Gastrocnemius medialis (tissue), 4 donors: ENCODE measurements at regions not wholly inside any gene's neighbourhood (a gene's known extent, or its start where the extent isn't known, plus 50 kb on each side); places are given as distances from the start of the nearest gene placed in this dataset.

ENCODE experiments used
- CTCF ChIP-seq, 5 experiments: fragments of 450-650 bp in 3 of 5; fragments of 200-600 bp in 2 of 5; sonication (generic) in 2 of 5; IDR thresholded peaks in 4 of 5; conservative IDR thresholded peaks in 1 of 5; 1 replicate in 4 of 5; 2 replicates in 1 of 5; pipeline ENCODE4 v1.5.1; 2016 to 2019; ENCODE audit warnings: antibody characterized with exemption in 5 of 5, mild to moderate bottlenecking in 3 of 5, moderate library complexity in 3 of 5
- POLR2A ChIP-seq, 2 donors: fragments of 450-650 bp; IDR thresholded peaks; one replicate each; pipeline ENCODE4 v1.6.1; 2017; ENCODE audit warnings: antibody characterized with exemption in 2 of 2, mild to moderate bottlenecking in 2 of 2, moderate library complexity in 2 of 2

- TF ChIP-seq CTCF (IDR thresholded peaks at IDR 0.05 in 4 of 5, conservative IDR thresholded peaks at IDR 0.05 in 1 of 5): no peak
- no peak for TF ChIP-seq POLR2A (IDR thresholded peaks at IDR 0.05)
These were observed 1482.7 kb downstream of the TBC1D22A start for GRCh38 chr22:48245196-48245485.
